ENCODE measurements at regions not wholly inside any gene's neighbourhood (a gene's known extent, or its start where the extent isn't known, plus 50 kb on each side); places are given as distances from the start of the nearest gene placed in this dataset.

- TF ChIP-seq CTCF (IDR thresholded peaks at IDR 0.05; ENCODE audit: unreplicated experiment): no peak
- no peaks in the 10 kb centered on the region for H3K4me1 Mint-ChIP-seq (ENCODE audit: low read depth, unreplicated experiment)
- no peak overlapping the region for H3K4me3 Mint-ChIP-seq (ENCODE audit: low read depth, unreplicated experiment)
- no peak for DNase-seq
- H3K9me3 Mint-ChIP-seq (ENCODE audit: low read depth, unreplicated experiment): peaks cover 35% of the 10 kb centered on the region
- H3K27me3 Mint-ChIP-seq (ENCODE audit: unreplicated experiment): no peaks in the 10 kb centered on the region
- no peaks in the 10 kb centered on the region for H3K36me3 Mint-ChIP-seq (ENCODE audit: insufficient read depth, unreplicated experiment)
- intact Hi-C loops (cut with micrococcal nuclease; ENCODE audit: unreplicated experiment): no loop called here
- CTCF ChIA-PET: no interaction called here
- no TSS peak for BruUV-seq (replicated peaks)
- H3K27ac Mint-ChIP-seq (ENCODE audit: unreplicated experiment): no peak overlapping the region
These were observed 768.5 kb downstream of the MED13L start for GRCh38 chr12:115508990-115509389.

- H3K4me1 Mint-ChIP-seq (ENCODE audit: low read depth, unreplicated experiment): no peaks in the 10 kb centered on the region
- no peak overlapping the region for H3K27ac Mint-ChIP-seq (ENCODE audit: unreplicated experiment)
- CTCF ChIA-PET: no interaction called here
These were observed 769.4 kb downstream of the MED13L start for GRCh38 chr12:115507951-115508722.

GRCh38 chr12:115507560-115507889 lies 770.0 kb downstream of the MED13L start:
- intact Hi-C loops (cut with micrococcal nuclease; ENCODE audit: unreplicated experiment): no loop called here
- H3K36me3 Mint-ChIP-seq (ENCODE audit: insufficient read depth, unreplicated experiment): no peaks in the 10 kb centered on the region
- H3K4me3 Mint-ChIP-seq (ENCODE audit: low read depth, unreplicated experiment): no peak overlapping the region
- no TSS peak for BruUV-seq (replicated peaks)
- CTCF ChIA-PET: no interaction called here
- TF ChIP-seq CTCF (IDR thresholded peaks at IDR 0.05; ENCODE audit: unreplicated experiment): no peak
- H3K9me3 Mint-ChIP-seq (ENCODE audit: low read depth, unreplicated experiment): peaks cover 29% of the 10 kb centered on the region
- H3K4me1 Mint-ChIP-seq (ENCODE audit: low read depth, unreplicated experiment): no peaks in the 10 kb centered on the region
- no peak for DNase-seq
- no peaks in the 10 kb centered on the region for H3K27me3 Mint-ChIP-seq (ENCODE audit: unreplicated experiment)
- H3K27ac Mint-ChIP-seq (ENCODE audit: unreplicated experiment): no peak overlapping the region

More at GRCh38 chr12:115507951-115508722, 769.4 kb downstream of the MED13L start:
- BruUV-seq (replicated peaks): no TSS peak
- TF ChIP-seq CTCF (IDR thresholded peaks at IDR 0.05; ENCODE audit: unreplicated experiment): no peak
- Mint-ChIP-seq H3K27me3 (ENCODE audit: unreplicated experiment) (no peaks in the 10 kb centered on the region), H3K9me3 (ENCODE audit: low read depth, unreplicated experiment) (peaks cover 32% of the 10 kb centered on the region), H3K36me3 (ENCODE audit: insufficient read depth, unreplicated experiment) (no peaks in the 10 kb centered on the region), H3K4me3 (ENCODE audit: low read depth, unreplicated experiment) (no peak overlapping the region)
- intact Hi-C loops (cut with micrococcal nuclease; ENCODE audit: unreplicated experiment): no loop called here
- no peak for DNase-seq

GRCh38 chr12:115506822-115507559 lies 770.5 kb downstream of the MED13L start:
- Mint-ChIP-seq H3K27me3 (ENCODE audit: unreplicated experiment) (no peaks in the 10 kb centered on the region), H3K4me3 (ENCODE audit: low read depth, unreplicated experiment) (no peak overlapping the region), H3K4me1 (ENCODE audit: low read depth, unreplicated experiment) (no peaks in the 10 kb centered on the region), H3K9me3 (ENCODE audit: low read depth, unreplicated experiment) (peaks cover 27% of the 10 kb centered on the region), H3K36me3 (ENCODE audit: insufficient read depth, unreplicated experiment) (no peaks in the 10 kb centered on the region), H3K27ac (ENCODE audit: unreplicated experiment) (no peak overlapping the region)
- intact Hi-C loops (cut with micrococcal nuclease; ENCODE audit: unreplicated experiment): no loop called here
- no TSS peak for BruUV-seq (replicated peaks)
- no peak for DNase-seq
- no peak for TF ChIP-seq CTCF (IDR thresholded peaks at IDR 0.05; ENCODE audit: unreplicated experiment)
- CTCF ChIA-PET: no interaction called here

Data from Calu3 (cell line).